ENCODE measurements at regions not wholly inside any gene's neighbourhood (a gene's known extent, or its start where the extent isn't known, plus 50 kb on each side); places are given as distances from the start of the nearest gene placed in this dataset.

- no peak for DNase-seq
These were observed 148.1 kb upstream of the C14orf180 start for GRCh38 chr14:104431351-104431928.

GRCh38 chr14:104431929-104432541, 147.5 kb upstream of the C14orf180 start:
- no peak for DNase-seq

- DNase-seq = no peak
These were observed 146.8 kb upstream of the C14orf180 start for GRCh38 chr14:104432611-104433231.

GRCh38 chr14:104433401-104434213, 146.0 kb upstream of the C14orf180 start:
- DNase-seq = no peak

GRCh38 chr14:104434214-104435076, 145.1 kb upstream of the C14orf180 start:
- DNase-seq = no peak

- DNase-seq = no peak
These were observed 144.2 kb upstream of the C14orf180 start for GRCh38 chr14:104435147-104436046.

GRCh38 chr14:104436047-104436591, 143.4 kb upstream of the C14orf180 start:
- DNase-seq = no peak

GRCh38 chr14:104436741-104437701, 142.5 kb upstream of the C14orf180 start:
- no peak for DNase-seq

- DNase-seq = no peak
These were observed 141.9 kb upstream of the C14orf180 start for GRCh38 chr14:104437703-104438102.

- no peak for DNase-seq
These were observed 141.2 kb upstream of the C14orf180 start for GRCh38 chr14:104438166-104438887.

- DNase-seq = no peak
These were observed 139.9 kb upstream of the C14orf180 start for GRCh38 chr14:104439625-104440024.

- DNase-seq = no peak
These were observed 139.1 kb upstream of the C14orf180 start for GRCh38 chr14:104440297-104440956.

- DNase-seq = no peak
These were observed 138.1 kb upstream of the C14orf180 start for GRCh38 chr14:104441275-104442106.

GRCh38 chr14:104442107-104442551, 137.4 kb upstream of the C14orf180 start:
- no peak for DNase-seq

- no peak for DNase-seq
These were observed 136.8 kb upstream of the C14orf180 start for GRCh38 chr14:104442631-104443390.

GRCh38 chr14:104443391-104444158, 136.0 kb upstream of the C14orf180 start:
- no peak for DNase-seq

All from midbrain (tissue), 1 donor.